AG09319 (cell line): ENCODE measurements at regions not wholly inside any gene's neighbourhood (a gene's known extent, or its start where the extent isn't known, plus 50 kb on each side); places are given as distances from the start of the nearest gene placed in this dataset.

Experiments used
- DNase-seq: peaks from one replicate; pipeline ENCODE4 v3.0.0-alpha.2; 2010; ENCODE audit warnings: low read depth; ENCODE audit errors: extremely low read depth
- CTCF ChIP-seq: IDR thresholded peaks from 2 replicates; pipeline ENCODE4 v1.5.1; 2011; ENCODE audit warnings: low read depth, mild to moderate bottlenecking, inconsistent platforms, low read length, moderate library complexity

GRCh38 chr7:52925332-52925731 lies 110.1 kb upstream of the POM121L12 start:
- no peak for DNase-seq
- no peak for TF ChIP-seq CTCF

GRCh38 chr7:52920977-52921376 lies 114.5 kb upstream of the POM121L12 start:
- TF ChIP-seq CTCF, result no peak
- DNase-seq, result no peak

- no peak for DNase-seq
- no peak for TF ChIP-seq CTCF
Measured at GRCh38 chr7:52917982-52918578, 117.4 kb upstream of the POM121L12 start.

- no peak for DNase-seq
- no peak for TF ChIP-seq CTCF
Measured at GRCh38 chr7:52911795-52912194, 123.6 kb upstream of the POM121L12 start.

- DNase-seq, result no peak
- TF ChIP-seq CTCF, result no peak
Measured at GRCh38 chr7:52911326-52911725, 124.1 kb upstream of the POM121L12 start.

GRCh38 chr7:52909935-52910334 lies 125.5 kb upstream of the POM121L12 start:
- no peak for TF ChIP-seq CTCF
- DNase-seq, result no peak

GRCh38 chr7:52909131-52909530 lies 126.3 kb upstream of the POM121L12 start:
- no peak for TF ChIP-seq CTCF
- no peak for DNase-seq
